Stimulated activated CD8-positive, alpha-beta memory T cell treated with anti-CD3 and anti-CD28 coated beads, Interleukin-4, amount 100 ng/mL, for 1 hour (primary cell): ENCODE measurements at regions not wholly inside any gene's neighbourhood (a gene's known extent, or its start where the extent isn't known, plus 50 kb on each side); places are given as distances from the start of the nearest gene placed in this dataset.
"Not testable (repeated sequence)": the region's sequence is repeated elsewhere in the genome, so short reads cannot be mapped to it uniquely, and the experiment has no call there.

Source experiments
- DNase-seq, 2 donors: peaks; one replicate each; pipeline ENCODE4 v3.0.0-alpha.2; 2020; ENCODE audit warnings: low read depth in 2 of 2, low spot score in 1 of 2

GRCh38 chr15:95125803-95126202 is 894.4 kb downstream of the MCTP2 start:
- no peak for DNase-seq

- no peak for DNase-seq
Measured at GRCh38 chr15:95127356-95127755, 896.0 kb downstream of the MCTP2 start.

- no peak for DNase-seq
Measured at GRCh38 chr15:95129574-95129973, 898.2 kb downstream of the MCTP2 start.

GRCh38 chr15:95131131-95131556 is 899.8 kb downstream of the MCTP2 start:
- no peak for DNase-seq

- no peak for DNase-seq
Measured at GRCh38 chr15:95132774-95133173, 901.4 kb downstream of the MCTP2 start.

- no peak for DNase-seq
Measured at GRCh38 chr15:95134431-95135110, 903.2 kb downstream of the MCTP2 start.

GRCh38 chr15:95138604-95139270 is 907.4 kb downstream of the MCTP2 start:
- DNase-seq, result no peak

GRCh38 chr15:95141486-95141885 is 910.1 kb downstream of the MCTP2 start:
- DNase-seq, result no peak

- DNase-seq, result no peak
Measured at GRCh38 chr15:95142531-95142930, 911.2 kb downstream of the MCTP2 start.

GRCh38 chr15:95146481-95146880 is 915.1 kb downstream of the MCTP2 start:
- DNase-seq, result no peak

- no peak for DNase-seq
Measured at GRCh38 chr15:95148183-95148582, 916.8 kb downstream of the MCTP2 start.

- DNase-seq, result no peak
Measured at GRCh38 chr15:95149036-95149435, 917.7 kb downstream of the MCTP2 start.

GRCh38 chr15:95149771-95150170 is 918.4 kb downstream of the MCTP2 start:
- DNase-seq, result no peak

GRCh38 chr15:95150466-95150865 is 919.1 kb downstream of the MCTP2 start:
- DNase-seq, result no peak

GRCh38 chr15:95152741-95153140 is 921.4 kb downstream of the MCTP2 start:
- DNase-seq, result no peak

GRCh38 chr15:95153201-95153600 is 921.8 kb downstream of the MCTP2 start:
- DNase-seq, result not testable (repeated sequence)

- no peak for DNase-seq
Measured at GRCh38 chr15:95160316-95160715, 929.0 kb downstream of the MCTP2 start.

- DNase-seq, result no peak
Measured at GRCh38 chr15:95162069-95162468, 930.7 kb downstream of the MCTP2 start.

GRCh38 chr15:95162531-95162930 is 931.2 kb downstream of the MCTP2 start:
- DNase-seq, result no peak

GRCh38 chr15:95162967-95163531 is 931.7 kb downstream of the MCTP2 start:
- DNase-seq, result no peak

- no peak for DNase-seq
Measured at GRCh38 chr15:95168152-95168551, 936.8 kb downstream of the MCTP2 start.

- DNase-seq, result no peak
Measured at GRCh38 chr15:95168951-95169431, 937.6 kb downstream of the MCTP2 start.
